ENCODE measurements at regions not wholly inside any gene's neighbourhood (a gene's known extent, or its start where the extent isn't known, plus 50 kb on each side); places are given as distances from the start of the nearest gene placed in this dataset.

DNA sequence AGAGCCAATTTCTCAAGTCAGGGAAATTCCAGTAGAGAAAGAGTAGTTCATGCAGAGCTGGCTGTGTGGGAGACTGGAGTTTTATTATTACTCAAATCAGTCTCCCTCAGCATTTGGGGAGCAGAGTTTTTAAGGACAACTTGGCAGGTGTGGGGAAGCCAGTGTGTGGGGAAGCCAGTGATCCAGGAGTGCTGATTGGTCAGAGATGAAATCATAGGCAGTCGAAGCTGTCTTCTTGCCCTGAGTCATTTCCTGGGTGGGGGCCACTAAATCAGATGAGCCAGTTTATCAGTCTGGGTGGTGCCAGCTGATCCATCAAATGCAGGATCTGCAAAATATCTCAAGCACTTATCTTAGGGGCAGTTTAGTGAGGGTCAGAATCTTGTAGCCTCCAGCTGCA lies 194.6 kb upstream of the NRG3 start:
- Histone ChIP-seq H3K9me3 (replicated peaks in 1 of 2; ENCODE audit: control insufficient read depth in 1 of 2, insufficient read depth in 1 of 2, low read length in 2 of 2) (peaks cover 0 to 3% of the 10 kb centered on the region in 2 donors), H3K4me3 (replicated peaks in 1 of 3; ENCODE audit: low read depth in 2 of 3, low read length in 3 of 3) (no peak overlapping the region), H3K9ac (ENCODE audit: insufficient read depth, low read length, poor library complexity, severe bottlenecking) (no peak overlapping the region), H3K27ac (ENCODE audit: low read depth in 1 of 2, low read length in 2 of 2) (no peak overlapping the region), H2AFZ (ENCODE audit: insufficient read depth, low read depth, low read length, poor library complexity, severe bottlenecking) (no peak overlapping the region), H3K36me3 (replicated peaks in 1 of 2; ENCODE audit: control insufficient read depth in 1 of 2, insufficient read depth in 2 of 2, low read length in 2 of 2) (no peaks in the 10 kb centered on the region), H3K27me3 (ENCODE audit: control insufficient read depth in 2 of 2, insufficient read depth in 2 of 2, low read length in 2 of 2) (no peaks in the 10 kb centered on the region), H3K4me1 (ENCODE audit: control insufficient read depth in 1 of 2, insufficient read depth in 2 of 2, low read length in 2 of 2) (no peaks in the 10 kb centered on the region), H3K79me2 (ENCODE audit: insufficient read depth, low read length) (no peaks in the 10 kb centered on the region), H3K4me2 (replicated peaks; ENCODE audit: extremely low read depth, low read length, poor library complexity, severe bottlenecking) (no peak overlapping the region), H4K20me1 (ENCODE audit: insufficient read depth, low read length) (no peaks in the 10 kb centered on the region)
- H3K4me3 Mint-ChIP-seq, result no peak overlapping the region
- DNase-seq, result no peak
- no peaks in the 10 kb centered on the region for H3K36me3 Mint-ChIP-seq
- H3K27me3 Mint-ChIP-seq (ENCODE audit: low read depth in 3 of 3), result no peaks in the 10 kb centered on the region
- H3K9me3 Mint-ChIP-seq, result peaks cover 0 to 11% (median 3%) of the 10 kb centered on the region in 7 donors
- 25% methylated on average over 1 of the region's 1 CpG for WGBS (ENCODE audit: insufficient coverage)
- intact Hi-C loops (cut with micrococcal nuclease), result no loop called here
- H3K27ac Mint-ChIP-seq, result no peak overlapping the region
- TF ChIP-seq, protein P1, sequence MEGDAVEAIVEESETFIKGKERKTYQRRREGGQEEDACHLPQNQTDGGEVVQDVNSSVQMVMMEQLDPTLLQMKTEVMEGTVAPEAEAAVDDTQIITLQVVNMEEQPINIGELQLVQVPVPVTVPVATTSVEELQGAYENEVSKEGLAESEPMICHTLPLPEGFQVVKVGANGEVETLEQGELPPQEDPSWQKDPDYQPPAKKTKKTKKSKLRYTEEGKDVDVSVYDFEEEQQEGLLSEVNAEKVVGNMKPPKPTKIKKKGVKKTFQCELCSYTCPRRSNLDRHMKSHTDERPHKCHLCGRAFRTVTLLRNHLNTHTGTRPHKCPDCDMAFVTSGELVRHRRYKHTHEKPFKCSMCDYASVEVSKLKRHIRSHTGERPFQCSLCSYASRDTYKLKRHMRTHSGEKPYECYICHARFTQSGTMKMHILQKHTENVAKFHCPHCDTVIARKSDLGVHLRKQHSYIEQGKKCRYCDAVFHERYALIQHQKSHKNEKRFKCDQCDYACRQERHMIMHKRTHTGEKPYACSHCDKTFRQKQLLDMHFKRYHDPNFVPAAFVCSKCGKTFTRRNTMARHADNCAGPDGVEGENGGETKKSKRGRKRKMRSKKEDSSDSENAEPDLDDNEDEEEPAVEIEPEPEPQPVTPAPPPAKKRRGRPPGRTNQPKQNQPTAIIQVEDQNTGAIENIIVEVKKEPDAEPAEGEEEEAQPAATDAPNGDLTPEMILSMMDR (IDR thresholded peaks at IDR 0.05), result no peak
- H3K4me1 Mint-ChIP-seq, result no peaks in the 10 kb centered on the region

DNA sequence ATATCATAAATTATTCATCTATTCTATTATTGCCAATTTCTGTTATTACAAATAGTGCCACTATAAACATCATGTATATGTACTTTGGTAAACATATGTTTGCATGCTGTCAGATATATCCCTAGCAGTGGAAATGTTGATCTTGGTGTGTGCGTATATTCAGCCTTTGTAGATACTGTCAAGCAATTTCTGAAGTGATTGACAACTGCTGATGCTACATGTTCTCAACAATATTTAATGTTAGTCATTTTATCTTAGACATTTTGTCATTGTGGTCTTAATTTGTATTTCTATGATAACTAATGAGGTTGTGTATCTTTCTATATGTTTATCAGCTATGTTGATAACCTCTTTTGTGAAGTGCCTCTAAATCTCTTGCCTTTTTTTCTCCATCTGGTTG lies 186.5 kb upstream of the NRG3 start:
- H3K9ac ChIP-seq (ENCODE audit: insufficient read depth, low read length, poor library complexity, severe bottlenecking), result no peak overlapping the region
- no CpG with 5 or more reads among the region's 1 CpG for WGBS (ENCODE audit: insufficient coverage)
- TF ChIP-seq, protein P1 (IDR thresholded peaks at IDR 0.05), result no peak
- Mint-ChIP-seq H3K36me3 (no peaks in the 10 kb centered on the region), H3K4me1 (no peaks in the 10 kb centered on the region), H3K9me3 (peaks cover 0 to 7% (median 2%) of the 10 kb centered on the region in 7 donors), H3K27ac (no peak overlapping the region), H3K4me3 (no peak overlapping the region), H3K27me3 (ENCODE audit: low read depth in 3 of 3) (peaks cover 0 to 1% (median 0%) of the 10 kb centered on the region in 3 donors)
- no peaks in the 10 kb centered on the region for H3K36me3 ChIP-seq (replicated peaks in 1 of 2; ENCODE audit: control insufficient read depth in 1 of 2, insufficient read depth in 2 of 2, low read length in 2 of 2)
- H3K9me3 ChIP-seq (replicated peaks in 1 of 2; ENCODE audit: control insufficient read depth in 1 of 2, insufficient read depth in 1 of 2, low read length in 2 of 2), result no peaks in the 10 kb centered on the region
- no peak overlapping the region for H3K4me2 ChIP-seq (replicated peaks; ENCODE audit: extremely low read depth, low read length, poor library complexity, severe bottlenecking)
- H3K27ac ChIP-seq (ENCODE audit: low read depth in 1 of 2, low read length in 2 of 2), result no peak overlapping the region
- no peaks in the 10 kb centered on the region for H3K4me1 ChIP-seq (ENCODE audit: control insufficient read depth in 1 of 2, insufficient read depth in 2 of 2, low read length in 2 of 2)
- H2AFZ ChIP-seq (ENCODE audit: insufficient read depth, low read depth, low read length, poor library complexity, severe bottlenecking), result no peak overlapping the region
- no peaks in the 10 kb centered on the region for H3K27me3 ChIP-seq (ENCODE audit: control insufficient read depth in 2 of 2, insufficient read depth in 2 of 2, low read length in 2 of 2)
- no peaks in the 10 kb centered on the region for H3K79me2 ChIP-seq (ENCODE audit: insufficient read depth, low read length)
- no peak for DNase-seq
- H4K20me1 ChIP-seq (ENCODE audit: insufficient read depth, low read length), result no peaks in the 10 kb centered on the region
- H3K4me3 ChIP-seq (replicated peaks in 1 of 3; ENCODE audit: low read depth in 2 of 3, low read length in 3 of 3), result no peak overlapping the region
- intact Hi-C loops (cut with micrococcal nuclease), result no loop called here
